Head of caudate nucleus (tissue), 42 donors: ENCODE measurements at regions not wholly inside any gene's neighbourhood (a gene's known extent, or its start where the extent isn't known, plus 50 kb on each side); places are given as distances from the start of the nearest gene placed in this dataset.
A peak's percentile ranks its signal among the peaks of the same experiment; 100 is the strongest.

ENCODE experiments used
- DNase-seq, 42 donors: peaks; one replicate each; pipeline versions ENCODE4 v3.0.0 to v3.0.0-alpha.2; 2020 to 2021; ENCODE audit warnings: mixed read lengths in 7 of 42
- intact Hi-C: fragments of 100-400 bp; cut with DNase I; formaldehyde crosslinking; loops from one replicate; pipeline ENCODE4 v1.15.0; 2022

GRCh38 chr3:152944671-152945070 is 109.7 kb downstream of the P2RY1 start:
- intact Hi-C loops: no loop called here
- DNase-seq: no peak

GRCh38 chr3:152945556-152945955 is 110.6 kb downstream of the P2RY1 start:
- no peak for DNase-seq
- intact Hi-C loops: no loop called here

GRCh38 chr3:152957491-152957890 is 122.6 kb downstream of the P2RY1 start:
- no peak for DNase-seq
- intact Hi-C loops: no loop called here

- intact Hi-C loops: no loop called here
- no peak for DNase-seq
These were observed 124.4 kb downstream of the P2RY1 start for GRCh38 chr3:152959307-152959706.

- no peak for DNase-seq
- intact Hi-C loops: no loop called here
These were observed 125.8 kb downstream of the P2RY1 start for GRCh38 chr3:152960684-152961083.

GRCh38 chr3:152961323-152961722 is 126.4 kb downstream of the P2RY1 start:
- DNase-seq: peak in 5 of 42 donors; percentile 3 to 17 (median 7)
- intact Hi-C loops: no loop called here

- intact Hi-C loops: no loop called here
These were observed 130.1 kb downstream of the P2RY1 start for GRCh38 chr3:152964911-152965609.

GRCh38 chr3:152968388-152969024 is 133.6 kb downstream of the P2RY1 start:
- intact Hi-C loops: no loop called here
- DNase-seq: no peak

More at GRCh38 chr3:152964911-152965609, 130.1 kb downstream of the P2RY1 start:
- no peak for DNase-seq

- no peak for DNase-seq
- intact Hi-C loops: no loop called here
These were observed 134.8 kb downstream of the P2RY1 start for GRCh38 chr3:152969557-152970300.

GRCh38 chr3:152970851-152971250 is 135.9 kb downstream of the P2RY1 start:
- intact Hi-C loops: no loop called here
- DNase-seq: no peak

GRCh38 chr3:152971880-152972279 is 136.9 kb downstream of the P2RY1 start:
- intact Hi-C loops: no loop called here
- DNase-seq: peak in 1 of 42 donors; percentile 20

- no peak for DNase-seq
- intact Hi-C loops: no loop called here
These were observed 138.6 kb downstream of the P2RY1 start for GRCh38 chr3:152973575-152973974.

GRCh38 chr3:152976239-152976638 is 141.3 kb downstream of the P2RY1 start:
- DNase-seq: no peak
- intact Hi-C loops: no loop called here

- intact Hi-C loops: no loop called here
- DNase-seq: no peak
These were observed 142.4 kb downstream of the P2RY1 start for GRCh38 chr3:152977366-152977765.

- intact Hi-C loops: no loop called here
- DNase-seq: no peak
These were observed 143.2 kb downstream of the P2RY1 start for GRCh38 chr3:152978152-152978551.

GRCh38 chr3:152997526-152997925 is 162.6 kb downstream of the P2RY1 start:
- no peak for DNase-seq
- intact Hi-C loops: no loop called here

- intact Hi-C loops: no loop called here
- DNase-seq: no peak
These were observed 163.4 kb upstream of the RAP2B start for GRCh38 chr3:152998591-152998990.

- no peak for DNase-seq
- intact Hi-C loops: no loop called here
These were observed 161.7 kb upstream of the RAP2B start for GRCh38 chr3:153000325-153000724.

GRCh38 chr3:153001210-153002078 is 160.6 kb upstream of the RAP2B start:
- no peak for DNase-seq
- intact Hi-C loops: no loop called here
